AG08396 (cell line): ENCODE measurements at regions not wholly inside any gene's neighbourhood (a gene's known extent, or its start where the extent isn't known, plus 50 kb on each side); places are given as distances from the start of the nearest gene placed in this dataset.

Experiments used
- DNase-seq: peaks from one replicate; pipeline ENCODE4 v3.0.0; 2012; ENCODE audit warnings: low spot score, mixed read lengths

- no peak for DNase-seq
These were observed 110.8 kb upstream of the SMURF2 start for GRCh38 chr17:64772845-64773299.

GRCh38 chr17:64771980-64772844 is 110.1 kb upstream of the SMURF2 start:
- no peak for DNase-seq

- DNase-seq: no peak
These were observed 107.6 kb upstream of the SMURF2 start for GRCh38 chr17:64769712-64770111.

- no peak for DNase-seq
These were observed 105.3 kb upstream of the SMURF2 start for GRCh38 chr17:64767269-64767997.

GRCh38 chr17:64765191-64765889 is 103.2 kb upstream of the SMURF2 start:
- DNase-seq: no peak

- no peak for DNase-seq
These were observed 89.0 kb upstream of the SMURF2 start for GRCh38 chr17:64750891-64751677.

- DNase-seq: no peak
These were observed 88.4 kb upstream of the SMURF2 start for GRCh38 chr17:64750478-64750877.

- no peak for DNase-seq
These were observed 87.2 kb upstream of the SMURF2 start for GRCh38 chr17:64749306-64749705.

- no peak for DNase-seq
These were observed 85.9 kb upstream of the SMURF2 start for GRCh38 chr17:64747938-64748540.

GRCh38 chr17:64742326-64742725 is 80.2 kb upstream of the SMURF2 start:
- DNase-seq: no peak

GRCh38 chr17:64741916-64742315 is 79.8 kb upstream of the SMURF2 start:
- peak; percentile 65 for DNase-seq

- DNase-seq: no peak
These were observed 79.0 kb upstream of the SMURF2 start for GRCh38 chr17:64741038-64741641.

- no peak for DNase-seq
These were observed 77.4 kb upstream of the SMURF2 start for GRCh38 chr17:64739316-64740058.

- DNase-seq: no peak
These were observed 74.8 kb upstream of the SMURF2 start for GRCh38 chr17:64736804-64737492.

- DNase-seq: peak; percentile 22
These were observed 70.4 kb upstream of the SMURF2 start for GRCh38 chr17:64732336-64733006.

- DNase-seq: peak; percentile 29
These were observed 67.9 kb upstream of the SMURF2 start for GRCh38 chr17:64730023-64730422.

- DNase-seq: no peak
These were observed 67.1 kb upstream of the SMURF2 start for GRCh38 chr17:64729201-64729600.

GRCh38 chr17:64728041-64728695 is 66.1 kb upstream of the SMURF2 start:
- DNase-seq: no peak
